Large intestine (tissue), 3 donors: ENCODE measurements at regions not wholly inside any gene's neighbourhood (a gene's known extent, or its start where the extent isn't known, plus 50 kb on each side); places are given as distances from the start of the nearest gene placed in this dataset.
A peak's percentile ranks its signal among the peaks of the same experiment; 100 is the strongest.

ENCODE experiments used
- DNase-seq, 2 donors: peaks; one replicate each; pipeline versions ENCODE4 v3.0.0 to v3.0.0-alpha.2; 2013
- H3K27ac ChIP-seq: one replicate; pipeline ENCODE4 v1.5.1; 2013; ENCODE audit warnings: low read length
- H3K27me3 ChIP-seq: 2 replicates; pipeline ENCODE4 v1.6.1; 2013; ENCODE audit warnings: low read length; ENCODE audit not compliant: control insufficient read depth, insufficient read depth
- H3K36me3 ChIP-seq: 2 replicates; pipeline ENCODE4 v1.6.1; 2013; ENCODE audit warnings: low read length; ENCODE audit not compliant: control insufficient read depth, insufficient read depth
- H3K4me1 ChIP-seq: one replicate; pipeline ENCODE4 v1.6.1; 2013; ENCODE audit warnings: low read length; ENCODE audit not compliant: control insufficient read depth, insufficient read depth
- H3K4me3 ChIP-seq: one replicate; pipeline ENCODE4 v1.5.1; 2013; ENCODE audit warnings: low read length
- H3K9me3 ChIP-seq: one replicate; pipeline ENCODE4 v1.6.1; 2013; ENCODE audit warnings: mild to moderate bottlenecking, low read depth, low read length, moderate library complexity; ENCODE audit not compliant: control insufficient read depth
- WGBS: methylation state at CpG from one replicate; pipeline ENCODE4 v1.1.5; 2013; ENCODE audit warnings: low lambda C conversion rate; ENCODE audit not compliant: insufficient coverage; 5-methylcytosine and 5-hydroxymethylcytosine counted together

GRCh38 chrX:69554321-69554947 lies 50.3 kb downstream of the NALF2 start:
- peak overlapping the region; percentile 91 for H3K27ac ChIP-seq
- no peaks in the 10 kb centered on the region for H3K9me3 ChIP-seq
- H3K27me3 ChIP-seq: no peaks in the 10 kb centered on the region
- H3K36me3 ChIP-seq: no peaks in the 10 kb centered on the region
- DNase-seq: peak in 1 of 2 donors; percentile 69
- H3K4me1 ChIP-seq: peaks cover 60% of the 10 kb centered on the region
- H3K4me3 ChIP-seq: no peak overlapping the region
- WGBS: no CpG with 5 or more reads among the region's 4 CpGs

DNA sequence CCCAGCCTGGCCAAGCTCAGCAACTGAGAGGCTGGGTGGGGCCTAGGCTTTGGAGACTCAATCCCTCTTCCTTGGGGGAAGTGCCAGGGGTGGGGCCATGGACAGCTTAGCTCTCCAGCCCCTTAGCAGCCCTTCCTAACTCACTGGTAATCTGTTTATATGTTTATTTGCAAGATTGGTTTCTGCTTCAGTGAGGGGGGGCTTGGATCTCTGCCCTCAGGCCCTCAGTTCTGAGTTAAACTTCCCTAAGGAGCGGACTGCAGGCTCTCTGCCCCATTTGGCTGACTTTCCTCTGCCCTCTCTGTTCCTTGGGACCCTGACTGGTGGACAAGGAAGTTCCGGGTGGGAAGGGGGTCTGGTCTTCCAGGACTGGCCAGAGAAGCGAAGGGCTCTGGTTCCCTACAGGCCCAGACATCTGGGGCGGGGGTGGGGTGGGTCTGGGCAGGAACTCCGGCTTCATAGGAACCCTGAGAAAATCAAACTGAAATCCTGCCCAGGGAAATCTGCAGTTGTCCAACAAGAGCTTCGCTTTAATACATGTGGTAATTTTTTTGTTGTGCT lies 51.4 kb downstream of the NALF2 start:
- no peaks in the 10 kb centered on the region for H3K27me3 ChIP-seq
- H3K36me3 ChIP-seq: no peaks in the 10 kb centered on the region
- peak overlapping the region; percentile 91 for H3K27ac ChIP-seq
- peak in 1 of 2 donors; percentile 28 for DNase-seq
- H3K4me1 ChIP-seq: peaks cover 60% of the 10 kb centered on the region
- no peak overlapping the region for H3K4me3 ChIP-seq
- H3K9me3 ChIP-seq: no peaks in the 10 kb centered on the region
- no CpG with 5 or more reads among the region's 6 CpGs for WGBS

GRCh38 chrX:69556060-69557011 lies 52.2 kb downstream of the NALF2 start:
- Histone ChIP-seq H3K36me3 (no peaks in the 10 kb centered on the region), H3K4me1 (peaks cover 62% of the 10 kb centered on the region), H3K4me3 (no peak overlapping the region), H3K27ac (peak overlapping the region; percentile 91), H3K9me3 (no peaks in the 10 kb centered on the region), H3K27me3 (no peaks in the 10 kb centered on the region)
- DNase-seq: peak; percentile 88 to 96
- no CpG with 5 or more reads among the region's 16 CpGs for WGBS

- DNase-seq: peak in 1 of 2 donors; percentile 63
- peak overlapping the region; percentile 45 for H3K27ac ChIP-seq
- WGBS: no CpG with 5 or more reads among the region's 1 CpG
Measured at GRCh38 chrX:69562904-69563578, 52.9 kb upstream of the EDA start.

DNA sequence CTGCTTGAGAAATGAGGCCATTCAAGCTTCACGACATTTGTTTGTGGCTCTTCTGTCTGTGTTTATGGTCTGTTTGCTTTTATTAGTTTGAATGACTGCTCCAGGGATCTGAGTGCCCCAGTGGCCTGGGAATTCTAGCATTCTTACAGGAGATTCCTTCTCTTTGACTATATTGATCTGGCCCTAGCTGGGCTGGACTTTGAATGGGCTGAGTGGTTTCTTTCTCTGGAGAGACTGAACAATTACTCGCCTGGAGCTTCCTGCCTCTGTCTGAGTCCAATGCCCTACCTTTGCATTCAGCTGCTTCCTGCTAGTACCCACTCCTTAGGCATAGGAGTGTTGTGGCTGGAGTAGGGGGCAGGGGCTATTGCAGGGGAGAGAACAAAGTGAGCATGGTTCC lies 51.2 kb upstream of the EDA start:
- peak overlapping the region; percentile 55 for H3K27ac ChIP-seq

More at GRCh38 chrX:69562904-69563578, 52.9 kb upstream of the EDA start:
- no peaks in the 10 kb centered on the region for H3K9me3 ChIP-seq
- no peak overlapping the region for H3K4me3 ChIP-seq
- H3K27me3 ChIP-seq: no peaks in the 10 kb centered on the region
- H3K4me1 ChIP-seq: peaks cover 29% of the 10 kb centered on the region
- H3K36me3 ChIP-seq: no peaks in the 10 kb centered on the region

DNA sequence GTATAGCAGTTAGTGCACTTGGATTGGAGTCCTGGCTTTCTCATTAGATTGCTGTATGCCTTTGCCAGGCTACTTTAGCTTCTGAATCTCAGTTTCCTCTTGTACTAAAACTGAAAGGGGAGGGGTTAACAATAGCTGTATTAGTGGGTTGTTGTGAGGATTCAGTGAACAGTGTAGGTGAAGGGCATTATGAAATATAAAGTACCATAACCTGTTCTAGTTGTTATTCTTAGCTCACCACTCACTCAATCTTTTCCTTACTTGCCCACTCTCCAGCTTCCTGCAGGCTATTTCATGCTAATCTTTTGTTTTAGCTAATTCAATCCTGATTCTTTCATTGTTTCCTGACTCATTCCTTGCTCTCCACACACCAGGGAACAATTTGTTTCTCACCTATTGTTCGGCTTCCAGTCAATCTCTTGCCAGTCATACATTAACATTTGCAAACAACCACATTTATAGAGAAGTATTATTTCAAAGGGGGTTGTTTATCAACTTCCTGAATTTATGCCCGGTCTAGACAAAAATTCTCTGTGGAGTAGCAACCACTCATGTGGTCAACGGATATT lies 50.6 kb upstream of the EDA start:
- no peaks in the 10 kb centered on the region for H3K9me3 ChIP-seq
- H3K36me3 ChIP-seq: no peaks in the 10 kb centered on the region
- peaks cover 25% of the 10 kb centered on the region for H3K4me1 ChIP-seq
- no peak for DNase-seq
- no peaks in the 10 kb centered on the region for H3K27me3 ChIP-seq
- peak overlapping the region; percentile 55 for H3K27ac ChIP-seq
- WGBS: no CpG with 5 or more reads among the region's 3 CpGs
- no peak overlapping the region for H3K4me3 ChIP-seq

More for the DNA sequence above, 51.2 kb upstream of the EDA start:
- Histone ChIP-seq H3K4me3 (no peak overlapping the region), H3K27me3 (no peaks in the 10 kb centered on the region), H3K4me1 (peaks cover 25% of the 10 kb centered on the region), H3K36me3 (no peaks in the 10 kb centered on the region), H3K9me3 (no peaks in the 10 kb centered on the region)
- no CpG with 5 or more reads among the region's 2 CpGs for WGBS
- no peak for DNase-seq
